ENCODE measurements at regions not wholly inside any gene's neighbourhood (a gene's known extent, or its start where the extent isn't known, plus 50 kb on each side); places are given as distances from the start of the nearest gene placed in this dataset.

GRCh38 chr14:85409481-85410210 lies 120.3 kb upstream of the FLRT2 start:
- Histone ChIP-seq H3K27ac (ENCODE audit: low read length) (no peak overlapping the region), H3K4me3 (ENCODE audit: low read depth in 2 of 2, low read length in 2 of 2) (no peak overlapping the region), H3K9me3 (ENCODE audit: control insufficient read depth, insufficient read depth, low read depth, low read length) (no peaks in the 10 kb centered on the region), H3K4me1 (ENCODE audit: control insufficient read depth, insufficient read depth, low read length) (no peaks in the 10 kb centered on the region), H3K27me3 (ENCODE audit: control insufficient read depth, insufficient read depth, low read length) (no peaks in the 10 kb centered on the region), H3K36me3 (ENCODE audit: control insufficient read depth, insufficient read depth, low read length) (no peaks in the 10 kb centered on the region)
- ATAC-seq (no peak), DNase-seq (ENCODE audit: low read depth, low spot score) (no peak)
- intact Hi-C loops (cut with micrococcal nuclease; ENCODE audit: unreplicated experiment) = loop anchor here (5.0 kb wide), 1 partner anchor 118 kb away; no protein-coding TSS in a partner anchor
- BruUV-seq (replicated peaks) = no TSS peak
- TF ChIP-seq, protein P1, sequence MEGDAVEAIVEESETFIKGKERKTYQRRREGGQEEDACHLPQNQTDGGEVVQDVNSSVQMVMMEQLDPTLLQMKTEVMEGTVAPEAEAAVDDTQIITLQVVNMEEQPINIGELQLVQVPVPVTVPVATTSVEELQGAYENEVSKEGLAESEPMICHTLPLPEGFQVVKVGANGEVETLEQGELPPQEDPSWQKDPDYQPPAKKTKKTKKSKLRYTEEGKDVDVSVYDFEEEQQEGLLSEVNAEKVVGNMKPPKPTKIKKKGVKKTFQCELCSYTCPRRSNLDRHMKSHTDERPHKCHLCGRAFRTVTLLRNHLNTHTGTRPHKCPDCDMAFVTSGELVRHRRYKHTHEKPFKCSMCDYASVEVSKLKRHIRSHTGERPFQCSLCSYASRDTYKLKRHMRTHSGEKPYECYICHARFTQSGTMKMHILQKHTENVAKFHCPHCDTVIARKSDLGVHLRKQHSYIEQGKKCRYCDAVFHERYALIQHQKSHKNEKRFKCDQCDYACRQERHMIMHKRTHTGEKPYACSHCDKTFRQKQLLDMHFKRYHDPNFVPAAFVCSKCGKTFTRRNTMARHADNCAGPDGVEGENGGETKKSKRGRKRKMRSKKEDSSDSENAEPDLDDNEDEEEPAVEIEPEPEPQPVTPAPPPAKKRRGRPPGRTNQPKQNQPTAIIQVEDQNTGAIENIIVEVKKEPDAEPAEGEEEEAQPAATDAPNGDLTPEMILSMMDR (IDR thresholded peaks at IDR 0.05) = no peak
- ChIA-PET POLR2A (no interaction called here), CTCF (no interaction called here)
- in situ Hi-C loops (cut with HindIII; ENCODE audit: low pct_unique_long_range_greater_than_20kb, low sequenced_read_pairs) = no loop called here

- in situ Hi-C loops (cut with HindIII; ENCODE audit: low pct_unique_long_range_greater_than_20kb, low sequenced_read_pairs) = no loop called here
- ATAC-seq = no peak
These were observed 117.2 kb upstream of the FLRT2 start for GRCh38 chr14:85412756-85413155.

More at GRCh38 chr14:85412756-85413155, 117.2 kb upstream of the FLRT2 start:
- BruUV-seq (replicated peaks) = no TSS peak
- H3K4me3 ChIP-seq (ENCODE audit: low read depth in 2 of 2, low read length in 2 of 2) = no peak overlapping the region
- TF ChIP-seq POLR2AphosphoS5 (IDR thresholded peaks at IDR 0.05; ENCODE audit: low read depth, low read length) = no peak
- TF ChIP-seq, protein P1 (IDR thresholded peaks at IDR 0.05) = no peak
- TF ChIP-seq TCF7L2 (IDR thresholded peaks at IDR 0.05; ENCODE audit: low read depth, low read length) = no peak
- TF ChIP-seq, protein P2, sequence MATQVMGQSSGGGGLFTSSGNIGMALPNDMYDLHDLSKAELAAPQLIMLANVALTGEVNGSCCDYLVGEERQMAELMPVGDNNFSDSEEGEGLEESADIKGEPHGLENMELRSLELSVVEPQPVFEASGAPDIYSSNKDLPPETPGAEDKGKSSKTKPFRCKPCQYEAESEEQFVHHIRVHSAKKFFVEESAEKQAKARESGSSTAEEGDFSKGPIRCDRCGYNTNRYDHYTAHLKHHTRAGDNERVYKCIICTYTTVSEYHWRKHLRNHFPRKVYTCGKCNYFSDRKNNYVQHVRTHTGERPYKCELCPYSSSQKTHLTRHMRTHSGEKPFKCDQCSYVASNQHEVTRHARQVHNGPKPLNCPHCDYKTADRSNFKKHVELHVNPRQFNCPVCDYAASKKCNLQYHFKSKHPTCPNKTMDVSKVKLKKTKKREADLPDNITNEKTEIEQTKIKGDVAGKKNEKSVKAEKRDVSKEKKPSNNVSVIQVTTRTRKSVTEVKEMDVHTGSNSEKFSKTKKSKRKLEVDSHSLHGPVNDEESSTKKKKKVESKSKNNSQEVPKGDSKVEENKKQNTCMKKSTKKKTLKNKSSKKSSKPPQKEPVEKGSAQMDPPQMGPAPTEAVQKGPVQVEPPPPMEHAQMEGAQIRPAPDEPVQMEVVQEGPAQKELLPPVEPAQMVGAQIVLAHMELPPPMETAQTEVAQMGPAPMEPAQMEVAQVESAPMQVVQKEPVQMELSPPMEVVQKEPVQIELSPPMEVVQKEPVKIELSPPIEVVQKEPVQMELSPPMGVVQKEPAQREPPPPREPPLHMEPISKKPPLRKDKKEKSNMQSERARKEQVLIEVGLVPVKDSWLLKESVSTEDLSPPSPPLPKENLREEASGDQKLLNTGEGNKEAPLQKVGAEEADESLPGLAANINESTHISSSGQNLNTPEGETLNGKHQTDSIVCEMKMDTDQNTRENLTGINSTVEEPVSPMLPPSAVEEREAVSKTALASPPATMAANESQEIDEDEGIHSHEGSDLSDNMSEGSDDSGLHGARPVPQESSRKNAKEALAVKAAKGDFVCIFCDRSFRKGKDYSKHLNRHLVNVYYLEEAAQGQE (IDR thresholded peaks at IDR 0.05; ENCODE audit: insufficient read depth in 1 of 2, low read depth in 2 of 2, low read length in 1 of 2) = no peak
- TF ChIP-seq SIN3A (IDR thresholded peaks at IDR 0.05; ENCODE audit: borderline replicate concordance, insufficient read depth, low read depth, low read length) = no peak
- no peaks in the 10 kb centered on the region for H3K4me1 ChIP-seq (ENCODE audit: control insufficient read depth, insufficient read depth, low read length)
- no peak for DNase-seq (ENCODE audit: low read depth, low spot score)
- intact Hi-C loops (cut with micrococcal nuclease; ENCODE audit: unreplicated experiment) = loop anchor here (5.0 kb wide), 1 partner anchor 115 kb away; no protein-coding TSS in a partner anchor
- H3K9me3 ChIP-seq (ENCODE audit: control insufficient read depth, insufficient read depth, low read depth, low read length) = no peaks in the 10 kb centered on the region
- H3K36me3 ChIP-seq (ENCODE audit: control insufficient read depth, insufficient read depth, low read length) = no peaks in the 10 kb centered on the region
- H3K27me3 ChIP-seq (ENCODE audit: control insufficient read depth, insufficient read depth, low read length) = no peaks in the 10 kb centered on the region
- H3K27ac ChIP-seq (ENCODE audit: low read length) = no peak overlapping the region
- ChIA-PET CTCF (no interaction called here), POLR2A (no interaction called here)
